A549 (cell line): ENCODE measurements at regions not wholly inside any gene's neighbourhood (a gene's known extent, or its start where the extent isn't known, plus 50 kb on each side); places are given as distances from the start of the nearest gene placed in this dataset.

Source experiments
- ATAC-seq, 2 experiments: fragments of 200-7000 bp in 1 of 2; fragments of >200 bp in 1 of 2; cut with Nextera tagmentation in 1 of 2; cut with Tn5 transposase in 1 of 2; 3 replicates each; pipeline versions ENCODE4 v1.8.0 to v1.9.1; 2018 to 2020; ENCODE audit warnings: mild to moderate bottlenecking in 1 of 2, moderate library complexity in 1 of 2
- CTCF ChIA-PET: fragments of 300-600 bp; sonication (Branson Sonifier 250); formaldehyde crosslinking; extraction: SDS; loops from one replicate; lab custom pipeline; 2021; ENCODE audit warnings: antibody characterized with exemption, inconsistent platforms; lab: Yijun Ruan, JAX
- POLR2A ChIA-PET: fragments of 350-600 bp; formaldehyde crosslinking; extraction: SDS; loops from one replicate; lab custom pipeline; 2021; ENCODE audit warnings: antibody characterized with exemption, inconsistent platforms; lab: Yijun Ruan, JAX
- DNase-seq, 2 experiments: peaks; one replicate each; pipeline versions ENCODE4 v3.0.0 to v3.0.0-alpha.2; 2011 to 2016; ENCODE audit warnings: low read depth in 1 of 2, low spot score in 1 of 2
- FAIRE-seq: peaks from 2 replicates; lab custom pipeline; 2011; peaks lifted over from hg19 to GRCh38; lab: Jason Lieb, UNC
- H3K27ac ChIP-seq, 2 experiments: fragments of >200 bp; sonication (Bioruptor Twin); formaldehyde crosslinking; 3 replicates each; pipeline ENCODE4 v1.5.1; 2016 to 2017
- H3K4me1 ChIP-seq: fragments of >200 bp; sonication (Bioruptor Twin); formaldehyde crosslinking; 3 replicates; pipeline ENCODE4 v1.6.1; 2016
- H3K4me2 ChIP-seq: fragments of >200 bp; sonication (Bioruptor Twin); formaldehyde crosslinking; 3 replicates; pipeline ENCODE4 v1.6.1; 2016
- H3K4me3 ChIP-seq: fragments of >200 bp; sonication (Bioruptor Twin); formaldehyde crosslinking; 3 replicates; pipeline ENCODE4 v1.5.1; 2016
- H3K9me3 ChIP-seq: fragments of >200 bp; sonication (Bioruptor Twin); formaldehyde crosslinking; 3 replicates; pipeline ENCODE4 v1.6.1; 2016
- ATOH8 ChIP-seq: fragments of 250-450 bp; sonication (Bioruptor Pico); IDR thresholded peaks from 2 replicates; pipeline ENCODE4 v1.5.0; 2020; ENCODE audit warnings: low read depth, mild to moderate bottlenecking, moderate library complexity
- CEBPB ChIP-seq, 2 experiments: fragments of >200 bp in 1 of 2; sonication (Bioruptor Twin) in 1 of 2; formaldehyde crosslinking in 1 of 2; IDR thresholded peaks; 2 replicates each; pipeline ENCODE4 v1.6.1; 2012 to 2016
- CHD2 ChIP-seq: fragments of 150-350 bp; IDR thresholded peaks from 2 replicates; pipeline ENCODE4 v1.6.1; 2014; ENCODE audit warnings: low read length; ENCODE audit not compliant: partially characterized antibody
- CTCF ChIP-seq: fragments of >200 bp; sonication (Bioruptor Twin); formaldehyde crosslinking; IDR thresholded peaks from 3 replicates; pipeline ENCODE4 v1.5.1; 2016
- ELK1 ChIP-seq: fragments of 150-350 bp; IDR thresholded peaks from 2 replicates; pipeline ENCODE4 v1.6.1; 2014; ENCODE audit warnings: low read depth, mild to moderate bottlenecking, low read length
- FOSL2 ChIP-seq, 2 experiments: fragments of 450-650 bp in 1 of 2; fragments of >200 bp in 1 of 2; sonication (Bioruptor Twin) in 1 of 2; formaldehyde crosslinking; IDR thresholded peaks; 2 replicates each; pipeline versions ENCODE4 v1.5.0 to v1.6.1; 2016 to 2020; ENCODE audit warnings: mild to moderate bottlenecking in 1 of 2, moderate library complexity in 1 of 2
- FOXS1 ChIP-seq: fragments of 250-450 bp; sonication (Bioruptor Pico); IDR thresholded peaks from 2 replicates; pipeline ENCODE4 v1.5.0; 2020; ENCODE audit warnings: mild to moderate bottlenecking, moderate library complexity
- HDAC2 ChIP-seq: fragments of 200-600 bp; sonication (generic); IDR thresholded peaks from 2 replicates; pipeline ENCODE4 v1.6.1; 2016
- HEYL ChIP-seq: fragments of 250-450 bp; sonication (Bioruptor Pico); IDR thresholded peaks from 2 replicates; pipeline ENCODE4 v1.8.0; 2021; ENCODE audit warnings: mild to moderate bottlenecking, moderate library complexity
- HOXB13 ChIP-seq: fragments of 250-450 bp; sonication (Bioruptor Pico); IDR thresholded peaks from 2 replicates; pipeline ENCODE4 v1.5.0; 2020; ENCODE audit warnings: low read depth, mild to moderate bottlenecking, moderate library complexity
- JUN ChIP-seq, 2 experiments: fragments of >200 bp; sonication (Bioruptor Twin); formaldehyde crosslinking; IDR thresholded peaks; 2 replicates in 1 of 2; 3 replicates in 1 of 2; pipeline ENCODE4 v1.6.1; 2016 to 2017
- JUNB ChIP-seq: fragments of >200 bp; sonication (Bioruptor Twin); formaldehyde crosslinking; IDR thresholded peaks from 2 replicates; pipeline ENCODE4 v1.6.1; 2016
- KDM5A ChIP-seq: fragments of 200-600 bp; sonication (generic); IDR thresholded peaks from 2 replicates; pipeline ENCODE4 v1.6.1; 2016; ENCODE audit warnings: antibody characterized with exemption, mild to moderate bottlenecking
- MAFK ChIP-seq: fragments of 450-650 bp; IDR thresholded peaks from 2 replicates; pipeline ENCODE4 v1.6.1; 2014; ENCODE audit not compliant: partially characterized antibody
- MAX ChIP-seq: IDR thresholded peaks from 2 replicates; pipeline ENCODE4 v1.6.1; 2012
- MYC ChIP-seq: IDR thresholded peaks from 2 replicates; pipeline ENCODE4 v1.6.1; 2012; ENCODE audit warnings: mild to moderate bottlenecking, inconsistent platforms, low read length, improper control_type of control experiment, borderline replicate concordance
- NFE2L2 ChIP-seq: fragments of 150-350 bp; conservative IDR thresholded peaks from 2 replicates; pipeline ENCODE4 v1.6.1; 2014; ENCODE audit warnings: low read length
- PBX3 ChIP-seq: IDR thresholded peaks from 2 replicates; pipeline ENCODE4 v1.6.1; 2012
- PHF8 ChIP-seq: fragments of 200-600 bp; sonication (generic); IDR thresholded peaks from 2 replicates; pipeline ENCODE4 v1.6.1; 2016; ENCODE audit warnings: low read depth, mild to moderate bottlenecking, antibody characterized with exemption, moderate library complexity, borderline replicate concordance
- POLR2AphosphoS2 ChIP-seq: conservative IDR thresholded peaks from 2 replicates; pipeline ENCODE4 v1.6.1; 2012; ENCODE audit warnings: low read length, improper control_type of control experiment, inconsistent platforms
- RARB ChIP-seq: fragments of 250-450 bp; sonication (Bioruptor Pico); IDR thresholded peaks from 2 replicates; pipeline ENCODE4 v1.8.0; 2021; ENCODE audit warnings: mild to moderate bottlenecking, moderate library complexity
- RNF2 ChIP-seq: fragments of 200-600 bp; sonication (generic); IDR thresholded peaks from 2 replicates; pipeline ENCODE4 v1.6.1; 2016; ENCODE audit warnings: low read depth, mild to moderate bottlenecking, antibody characterized with exemption, moderate library complexity, borderline replicate concordance
- TFCP2L1 ChIP-seq: fragments of 250-450 bp; sonication (Bioruptor Pico); IDR thresholded peaks from 2 replicates; pipeline ENCODE4 v1.5.0; 2021; ENCODE audit warnings: mild to moderate bottlenecking
- ZFP36 ChIP-seq: fragments of 450-650 bp; IDR thresholded peaks from 2 replicates; pipeline ENCODE4 v1.6.1; 2014; ENCODE audit warnings: borderline replicate concordance; ENCODE audit not compliant: partially characterized antibody
- ZNF302 ChIP-seq: fragments of 250-450 bp; sonication (Bioruptor Pico); IDR thresholded peaks from 2 replicates; pipeline ENCODE4 v1.9.0; 2021; ENCODE audit warnings: inconsistent platforms, mild to moderate bottlenecking, moderate library complexity
- WGBS: methylation state at CpG from one replicate; pipeline ENCODE4 v1.1.6; 2017; ENCODE audit errors: missing lambda C conversion rate; 5-methylcytosine and 5-hydroxymethylcytosine counted together

- ATAC-seq (no peak), DNase-seq (no peak), FAIRE-seq (no peak)
- no peak for TF ChIP-seq ZNF302
- no peak for TF ChIP-seq JUNB
- no peak for TF ChIP-seq ZFP36
- TF ChIP-seq RNF2, result no peak
- TF ChIP-seq JUN (IDR thresholded peaks at IDR 0.05), result no peak
- no peak for TF ChIP-seq TFCP2L1 (CRISPR knock-in tag)
- no peak for TF ChIP-seq ATOH8
- no peak for TF ChIP-seq CTCF
- no peak for TF ChIP-seq CHD2
- no peak for TF ChIP-seq RARB (CRISPR knock-in tag)
- 2% methylated on average over 2 of the region's 2 CpGs for WGBS
- Histone ChIP-seq H3K4me1 (no peaks in the 10 kb centered on the region), H3K4me3 (no peak overlapping the region), H3K9me3 (no peaks in the 10 kb centered on the region), H3K27ac (no peak overlapping the region), H3K4me2 (no peak overlapping the region)
- CTCF ChIA-PET, result interaction anchor here (1.6 kb wide), 1 partner anchor 9 kb away, joined by 3 read pairs; no protein-coding TSS in a partner anchor
- POLR2A ChIA-PET, result no interaction called here
Observed at GRCh38 chr16:22635357-22635761, 124.7 kb downstream of the NPIPB5 start.

- no peak for ATAC-seq
- ChIA-PET CTCF (interaction anchor here (0.6 to 1.6 kb wide), 4 partner anchors 9 to 313 kb away, joined by 3 read pairs; no protein-coding TSS in a partner anchor), POLR2A (no interaction called here)
- 23% methylated on average over 6 of the region's 6 CpGs for WGBS
- no peak overlapping the region for H3K4me3 ChIP-seq
- H3K9me3 ChIP-seq, result no peaks in the 10 kb centered on the region
- no peak overlapping the region for H3K27ac ChIP-seq
- TF ChIP-seq RARB (CRISPR knock-in tag) (no peak), HEYL (CRISPR knock-in tag) (no peak), FOSL2 (IDR thresholded peaks at IDR 0.05) (no peak), FOSL2 (CRISPR knock-in tag; IDR thresholded peaks at IDR 0.05) (no peak), FOXS1 (CRISPR knock-in tag) (no peak), HOXB13 (no peak), CEBPB (IDR thresholded peaks at IDR 0.05) (no peak), POLR2AphosphoS2 (no peak), ZNF302 (no peak), PBX3 (no peak), NFE2L2 (no peak), MAX (no peak), MAFK (no peak), KDM5A (no peak), PHF8 (no peak), RNF2 (no peak), HDAC2 (no peak), MYC (no peak), ELK1 (no peak)
- H3K4me2 ChIP-seq, result no peak overlapping the region
- FAIRE-seq, result no peak
- no peaks in the 10 kb centered on the region for H3K4me1 ChIP-seq
- DNase-seq, result no peak
Observed at GRCh38 chr16:22635801-22636200, 125.1 kb downstream of the NPIPB5 start.
